ENCODE measurements at regions not wholly inside any gene's neighbourhood (a gene's known extent, or its start where the extent isn't known, plus 50 kb on each side); places are given as distances from the start of the nearest gene placed in this dataset.
A peak's percentile ranks its signal among the peaks of the same experiment; 100 is the strongest.

DNA sequence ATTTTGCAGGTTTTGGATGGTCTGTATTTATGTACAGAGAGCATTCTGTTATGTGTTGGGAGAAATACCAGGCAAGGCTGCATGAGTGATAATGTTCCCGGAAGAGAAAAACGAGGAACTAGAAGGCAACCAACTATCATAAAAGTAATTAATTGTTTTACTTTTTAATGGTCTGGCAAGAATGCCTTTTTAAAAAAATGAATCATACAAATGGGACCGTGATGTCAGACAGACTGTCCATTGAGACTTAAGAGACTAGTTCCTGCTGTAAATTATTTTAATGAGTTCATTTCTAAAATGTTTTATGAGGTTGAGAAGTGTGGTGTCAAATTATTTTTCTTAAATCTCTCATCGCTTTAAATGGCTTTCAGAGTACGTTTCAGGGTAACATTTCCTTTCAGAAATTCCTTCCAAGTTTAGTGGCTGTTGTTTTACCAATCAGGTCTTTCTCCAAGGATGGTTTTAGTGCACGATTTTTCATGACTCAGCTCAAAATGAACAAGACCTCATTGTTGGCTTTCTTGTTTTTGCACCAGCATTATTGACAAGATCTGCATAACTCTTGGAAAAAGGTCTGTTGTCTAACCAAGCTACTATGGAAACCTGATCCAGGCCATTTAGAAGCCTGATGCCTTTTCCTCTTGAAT is 86.1 kb upstream of the ARHGAP5 start:
- no peak overlapping the region for H3K4me3 ChIP-seq (ENCODE audit: low read depth, low read length)

GRCh38 chr14:31992011-31992447 is 85.1 kb upstream of the ARHGAP5 start:
- no peaks in the 10 kb centered on the region for H3K36me3 ChIP-seq (ENCODE audit: control insufficient read depth, insufficient read depth, low read length)
- H3K4me2 ChIP-seq (ENCODE audit: low read length) = no peak overlapping the region
- no peak overlapping the region for H2AFZ ChIP-seq
- no peaks in the 10 kb centered on the region for H3K27me3 ChIP-seq (ENCODE audit: control insufficient read depth, insufficient read depth, low read length)
- no peaks in the 10 kb centered on the region for H3K9me3 ChIP-seq (ENCODE audit: control insufficient read depth, low read length)
- no peaks in the 10 kb centered on the region for H3K79me2 ChIP-seq
- H3K4me3 ChIP-seq (ENCODE audit: low read depth, low read length) = no peak overlapping the region
- H3K9ac ChIP-seq = no peak overlapping the region
- no peak overlapping the region for H3K27ac ChIP-seq
- TF ChIP-seq, protein P1, sequence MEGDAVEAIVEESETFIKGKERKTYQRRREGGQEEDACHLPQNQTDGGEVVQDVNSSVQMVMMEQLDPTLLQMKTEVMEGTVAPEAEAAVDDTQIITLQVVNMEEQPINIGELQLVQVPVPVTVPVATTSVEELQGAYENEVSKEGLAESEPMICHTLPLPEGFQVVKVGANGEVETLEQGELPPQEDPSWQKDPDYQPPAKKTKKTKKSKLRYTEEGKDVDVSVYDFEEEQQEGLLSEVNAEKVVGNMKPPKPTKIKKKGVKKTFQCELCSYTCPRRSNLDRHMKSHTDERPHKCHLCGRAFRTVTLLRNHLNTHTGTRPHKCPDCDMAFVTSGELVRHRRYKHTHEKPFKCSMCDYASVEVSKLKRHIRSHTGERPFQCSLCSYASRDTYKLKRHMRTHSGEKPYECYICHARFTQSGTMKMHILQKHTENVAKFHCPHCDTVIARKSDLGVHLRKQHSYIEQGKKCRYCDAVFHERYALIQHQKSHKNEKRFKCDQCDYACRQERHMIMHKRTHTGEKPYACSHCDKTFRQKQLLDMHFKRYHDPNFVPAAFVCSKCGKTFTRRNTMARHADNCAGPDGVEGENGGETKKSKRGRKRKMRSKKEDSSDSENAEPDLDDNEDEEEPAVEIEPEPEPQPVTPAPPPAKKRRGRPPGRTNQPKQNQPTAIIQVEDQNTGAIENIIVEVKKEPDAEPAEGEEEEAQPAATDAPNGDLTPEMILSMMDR (IDR thresholded peaks at IDR 0.05) = no peak
- H3K4me1 ChIP-seq = no peaks in the 10 kb centered on the region

More for the DNA sequence above, 86.1 kb upstream of the ARHGAP5 start:
- Histone ChIP-seq H3K79me2 (no peaks in the 10 kb centered on the region), H3K9ac (no peak overlapping the region), H3K4me1 (no peaks in the 10 kb centered on the region), H3K9me3 (ENCODE audit: control insufficient read depth, low read length) (no peaks in the 10 kb centered on the region), H3K27me3 (ENCODE audit: control insufficient read depth, insufficient read depth, low read length) (no peaks in the 10 kb centered on the region), H2AFZ (no peak overlapping the region), H3K4me2 (ENCODE audit: low read length) (no peak overlapping the region), H3K36me3 (ENCODE audit: control insufficient read depth, insufficient read depth, low read length) (no peaks in the 10 kb centered on the region), H3K27ac (no peak overlapping the region)
- TF ChIP-seq, protein P1 (IDR thresholded peaks at IDR 0.05) = no peak

DNA sequence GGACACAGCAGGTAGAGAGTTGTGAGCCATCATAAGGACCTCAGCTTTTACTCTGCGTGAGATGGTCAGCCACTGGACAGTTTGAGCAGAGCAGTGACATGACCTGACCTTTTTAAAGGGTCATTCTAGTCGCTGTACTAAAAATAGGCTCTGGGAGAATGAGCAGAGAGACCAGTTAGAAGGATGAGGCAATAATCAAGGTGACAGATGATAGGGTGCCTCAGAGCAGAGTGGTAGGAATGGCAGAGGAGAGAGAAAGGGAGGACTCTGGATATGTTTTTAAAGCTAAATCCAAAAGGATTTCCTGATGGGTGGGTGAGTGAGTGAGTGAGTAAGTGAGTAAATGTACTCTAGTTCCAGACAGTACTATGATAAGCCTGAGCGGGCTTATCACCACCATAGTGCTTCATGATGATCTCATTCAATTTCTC is 83.6 kb upstream of the ARHGAP5 start:
- Histone ChIP-seq H3K9me3 (ENCODE audit: control insufficient read depth, low read length) (no peaks in the 10 kb centered on the region), H3K4me1 (no peaks in the 10 kb centered on the region), H3K4me2 (ENCODE audit: low read length) (no peak overlapping the region), H3K79me2 (no peaks in the 10 kb centered on the region), H3K9ac (no peak overlapping the region), H2AFZ (no peak overlapping the region), H3K36me3 (ENCODE audit: control insufficient read depth, insufficient read depth, low read length) (no peaks in the 10 kb centered on the region), H3K4me3 (ENCODE audit: low read depth, low read length) (no peak overlapping the region), H3K27me3 (ENCODE audit: control insufficient read depth, insufficient read depth, low read length) (no peaks in the 10 kb centered on the region), H3K27ac (no peak overlapping the region)
- TF ChIP-seq, protein P1 (IDR thresholded peaks at IDR 0.05) = no peak

DNA sequence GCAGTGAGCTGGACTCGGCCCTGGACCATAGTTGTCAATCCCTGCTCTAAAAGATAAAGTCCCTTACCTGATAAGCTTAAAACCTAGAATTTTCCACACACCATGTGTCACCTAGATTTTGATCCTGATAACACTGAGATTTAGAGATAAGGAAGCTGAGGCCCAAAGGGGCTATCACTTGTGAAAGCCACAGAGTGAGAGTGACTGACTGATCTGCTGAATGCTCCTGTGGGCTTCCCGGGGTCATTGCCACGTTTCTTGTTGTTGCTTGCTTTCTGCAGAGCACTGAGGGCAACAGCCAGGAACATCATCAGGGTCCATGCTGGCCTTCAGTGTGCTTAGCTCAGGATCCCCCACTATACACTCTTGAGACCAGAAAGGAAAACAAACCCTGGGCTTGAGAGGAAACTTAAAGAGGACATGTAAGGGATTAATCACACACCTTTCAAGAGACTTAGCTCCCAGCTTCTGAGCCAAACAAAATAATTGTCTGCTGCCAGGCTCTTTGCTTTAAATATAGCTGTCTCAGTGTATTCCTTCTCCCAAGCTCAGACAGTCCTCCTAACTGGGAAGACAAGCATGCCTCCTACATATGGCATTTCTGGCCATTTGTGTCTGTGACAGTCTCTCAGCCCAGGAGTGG is 82.6 kb upstream of the ARHGAP5 start:
- Histone ChIP-seq H3K36me3 (ENCODE audit: control insufficient read depth, insufficient read depth, low read length) (no peaks in the 10 kb centered on the region), H3K4me1 (no peaks in the 10 kb centered on the region), H3K27me3 (ENCODE audit: control insufficient read depth, insufficient read depth, low read length) (no peaks in the 10 kb centered on the region), H3K9ac (no peak overlapping the region), H3K4me2 (ENCODE audit: low read length) (no peak overlapping the region), H3K79me2 (no peaks in the 10 kb centered on the region), H3K4me3 (ENCODE audit: low read depth, low read length) (no peak overlapping the region), H2AFZ (peak overlapping the region; percentile 12), H3K27ac (no peak overlapping the region), H3K9me3 (ENCODE audit: control insufficient read depth, low read length) (no peaks in the 10 kb centered on the region)
- TF ChIP-seq, protein P1 (IDR thresholded peaks at IDR 0.05) = no peak

Measured in parathyroid adenoma (tissue), 2 donors.